HTR-8/SVneo (cell line): ENCODE measurements at regions not wholly inside any gene's neighbourhood (a gene's known extent, or its start where the extent isn't known, plus 50 kb on each side); places are given as distances from the start of the nearest gene placed in this dataset.
"Not testable (repeated sequence)": the region's sequence is repeated elsewhere in the genome, so short reads cannot be mapped to it uniquely, and the experiment has no call there.

Experiments
- DNase-seq: peaks from one replicate; pipeline ENCODE4 v3.0.0; 2011; ENCODE audit warnings: low spot score, mixed read lengths; ENCODE audit not compliant: insufficient read length
- FAIRE-seq: peaks from 2 replicates; lab custom pipeline; 2011; peaks lifted over from hg19 to GRCh38; lab: Jason Lieb, UNC

DNA sequence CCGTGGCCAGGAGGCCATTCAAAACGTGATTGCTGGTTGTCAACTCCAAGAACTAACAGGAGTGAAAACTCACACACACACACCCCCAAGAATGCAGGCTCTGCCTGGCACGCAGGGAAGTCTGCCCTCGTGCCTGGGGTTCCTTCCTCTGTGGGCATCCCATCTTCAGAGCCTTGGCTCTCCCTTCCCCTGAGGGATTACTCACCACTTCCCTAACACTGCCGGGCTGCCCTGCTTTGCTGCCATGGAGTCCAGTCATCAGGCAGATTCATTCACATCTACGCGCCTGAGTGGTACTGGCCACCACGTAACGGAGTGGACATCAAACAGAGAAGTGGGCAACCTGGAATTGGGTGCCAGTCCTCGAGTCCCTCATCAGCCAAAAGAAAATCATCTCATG is 120.7 kb upstream of the TMEM45B start:
- DNase-seq (no peak), FAIRE-seq (no peak)

DNA sequence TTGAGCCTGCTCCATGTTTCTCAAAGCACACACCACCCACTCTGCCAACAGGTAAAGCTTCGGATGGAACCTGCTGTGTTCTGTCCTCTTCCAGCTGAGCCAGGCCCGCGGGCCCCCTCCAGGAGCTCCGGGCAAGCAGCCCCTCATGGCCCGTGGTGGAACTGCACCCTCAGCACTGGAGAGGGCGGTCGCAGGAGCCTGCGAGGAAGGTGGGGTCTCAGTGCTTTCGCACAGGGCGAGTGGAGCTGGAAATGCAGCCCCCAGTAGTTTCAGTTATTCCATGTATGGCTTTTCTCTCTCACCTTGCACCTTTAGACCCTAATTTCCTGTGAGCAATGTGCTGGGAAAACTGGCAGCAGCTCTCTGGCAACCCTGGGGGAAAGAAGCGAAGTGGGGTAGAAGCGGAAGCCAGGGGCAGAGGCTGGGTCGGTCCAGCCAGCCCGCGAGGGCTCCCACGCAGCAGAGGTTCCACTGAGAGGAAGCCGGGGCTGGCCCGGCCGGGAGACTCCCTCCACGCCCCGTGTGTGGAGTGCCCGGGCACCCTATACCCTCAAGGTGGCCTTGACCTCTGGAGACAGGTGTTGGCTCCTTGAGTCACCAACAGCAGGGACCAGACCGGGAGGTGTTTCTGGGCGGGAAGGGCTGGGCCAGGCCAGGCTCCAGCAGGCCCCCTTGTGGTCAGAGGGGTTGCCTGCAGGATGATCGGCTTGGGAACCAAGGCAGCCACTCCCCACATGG is 119.9 kb upstream of the TMEM45B start:
- no peak for DNase-seq
- FAIRE-seq = no peak

DNA sequence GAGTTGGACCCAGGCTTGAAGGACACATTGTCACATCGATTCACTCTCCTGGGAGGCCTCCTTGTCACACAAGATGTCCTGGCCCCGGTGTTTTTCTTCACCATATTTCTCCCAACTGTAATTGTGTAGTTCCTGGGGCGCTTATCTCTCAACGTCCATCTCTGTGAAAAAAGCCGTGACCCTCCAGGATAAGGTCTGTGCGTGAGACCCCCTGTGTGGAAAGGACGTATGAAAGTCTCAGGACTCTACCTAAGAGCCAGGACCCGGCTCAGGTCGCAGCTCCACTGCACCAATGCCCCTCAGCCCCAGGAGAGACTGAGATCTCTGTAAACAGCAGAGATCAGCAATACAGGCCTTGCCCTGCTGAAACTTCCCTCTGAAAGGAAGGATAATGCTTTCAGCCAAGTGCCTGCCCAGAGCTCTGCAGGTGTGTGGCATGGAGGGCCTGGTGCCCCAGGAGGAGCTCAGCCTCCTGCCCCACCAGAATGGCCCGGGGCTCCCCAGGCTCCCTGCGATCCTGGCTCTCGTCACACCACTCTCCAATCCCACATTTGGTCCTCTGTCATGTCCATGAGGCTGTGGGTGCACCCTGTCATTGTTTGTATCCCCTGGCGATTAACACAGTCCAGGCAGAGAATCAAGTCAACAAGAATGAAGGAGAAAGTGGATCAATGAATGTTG is 119.2 kb upstream of the TMEM45B start:
- DNase-seq (no peak), FAIRE-seq (no peak)

DNA sequence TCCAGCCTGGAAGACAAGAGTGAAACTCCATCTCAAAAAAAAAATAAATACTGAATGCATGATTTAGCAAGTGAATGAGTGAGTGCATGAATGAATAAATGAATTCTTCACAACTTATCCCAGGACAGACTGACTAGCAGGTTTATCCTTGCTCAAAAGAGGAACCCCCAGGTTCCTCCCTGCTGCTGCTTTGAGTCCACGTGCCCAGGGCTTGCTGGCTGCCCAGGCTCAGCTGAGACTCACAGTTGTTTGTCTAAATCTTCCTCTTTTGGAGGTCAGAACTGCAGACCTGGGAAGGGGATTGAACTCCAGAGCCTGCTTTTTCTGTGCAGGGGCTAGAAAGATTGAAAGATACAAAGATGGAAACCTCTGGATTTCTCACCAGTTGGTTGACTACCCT is 117.4 kb upstream of the TMEM45B start:
- DNase-seq (no peak), FAIRE-seq (no peak)

DNA sequence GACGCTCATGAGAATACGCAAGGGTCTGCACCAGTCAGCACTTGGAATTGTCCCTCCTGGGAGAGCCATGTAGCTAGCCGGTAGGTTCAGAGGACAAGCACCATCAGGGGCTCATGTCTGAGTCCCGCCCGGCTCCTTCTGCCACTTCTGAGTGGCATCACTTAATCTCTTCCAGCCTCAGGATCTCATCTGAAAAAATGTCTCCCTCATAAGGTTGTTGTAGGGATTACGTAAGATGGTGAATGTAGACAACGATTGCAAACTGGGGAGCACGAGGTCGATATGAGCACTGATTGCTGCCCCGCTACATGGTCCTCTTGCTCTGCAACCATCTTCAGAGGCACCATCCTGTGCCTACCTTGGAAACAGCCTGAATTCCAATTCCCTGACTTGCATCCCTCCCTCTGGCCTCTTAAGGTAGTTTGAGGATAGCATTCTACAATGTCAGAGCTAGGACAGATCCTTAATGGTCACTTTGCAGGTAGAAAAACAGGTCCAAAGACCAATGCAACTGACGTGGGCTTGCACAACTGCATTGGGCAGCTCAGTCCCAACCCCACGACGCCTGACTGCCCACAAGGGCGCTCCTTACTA is 115.8 kb upstream of the TMEM45B start:
- DNase-seq (no peak), FAIRE-seq (no peak)

DNA sequence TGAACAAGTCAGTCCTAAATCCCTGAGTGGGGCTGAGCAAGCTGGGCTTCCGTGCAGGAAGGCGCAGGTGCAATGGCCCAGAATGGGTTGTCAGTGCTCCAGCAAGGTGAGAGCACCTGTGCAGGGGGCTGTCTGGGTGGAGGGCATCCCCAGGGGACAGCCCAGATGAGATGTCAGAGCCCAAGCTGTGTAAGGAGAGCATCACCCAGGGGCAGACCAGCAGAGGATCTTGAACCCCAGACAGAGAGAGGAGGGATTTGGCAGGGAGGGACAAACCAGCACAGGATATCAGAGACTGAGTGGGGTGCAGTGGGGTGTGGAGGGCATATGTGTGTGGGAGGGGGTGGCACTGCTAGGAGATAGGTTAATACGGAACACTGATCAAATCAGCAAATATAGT is 114.9 kb upstream of the TMEM45B start:
- FAIRE-seq = no peak
- DNase-seq = no peak

DNA sequence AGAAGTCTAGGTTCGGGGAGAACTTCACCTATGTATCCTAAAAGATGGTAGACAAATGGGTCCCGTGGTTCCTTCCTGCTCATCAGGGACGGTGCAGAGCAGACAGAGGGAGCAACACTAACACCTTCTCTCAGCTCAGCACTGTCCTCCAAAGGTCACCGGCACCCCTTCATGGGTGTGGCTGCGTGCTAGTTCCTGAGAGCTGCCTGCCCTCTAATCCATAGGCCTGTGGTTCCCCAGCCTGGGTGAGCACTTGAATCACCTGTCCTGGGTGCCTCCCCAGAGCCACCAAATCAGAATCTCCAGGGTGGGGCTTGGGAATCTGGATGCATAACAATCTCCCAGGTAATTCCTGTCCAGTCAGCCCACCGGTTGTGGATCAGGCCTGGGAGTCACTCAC is 113.9 kb upstream of the TMEM45B start:
- DNase-seq = no peak
- FAIRE-seq = no peak

DNA sequence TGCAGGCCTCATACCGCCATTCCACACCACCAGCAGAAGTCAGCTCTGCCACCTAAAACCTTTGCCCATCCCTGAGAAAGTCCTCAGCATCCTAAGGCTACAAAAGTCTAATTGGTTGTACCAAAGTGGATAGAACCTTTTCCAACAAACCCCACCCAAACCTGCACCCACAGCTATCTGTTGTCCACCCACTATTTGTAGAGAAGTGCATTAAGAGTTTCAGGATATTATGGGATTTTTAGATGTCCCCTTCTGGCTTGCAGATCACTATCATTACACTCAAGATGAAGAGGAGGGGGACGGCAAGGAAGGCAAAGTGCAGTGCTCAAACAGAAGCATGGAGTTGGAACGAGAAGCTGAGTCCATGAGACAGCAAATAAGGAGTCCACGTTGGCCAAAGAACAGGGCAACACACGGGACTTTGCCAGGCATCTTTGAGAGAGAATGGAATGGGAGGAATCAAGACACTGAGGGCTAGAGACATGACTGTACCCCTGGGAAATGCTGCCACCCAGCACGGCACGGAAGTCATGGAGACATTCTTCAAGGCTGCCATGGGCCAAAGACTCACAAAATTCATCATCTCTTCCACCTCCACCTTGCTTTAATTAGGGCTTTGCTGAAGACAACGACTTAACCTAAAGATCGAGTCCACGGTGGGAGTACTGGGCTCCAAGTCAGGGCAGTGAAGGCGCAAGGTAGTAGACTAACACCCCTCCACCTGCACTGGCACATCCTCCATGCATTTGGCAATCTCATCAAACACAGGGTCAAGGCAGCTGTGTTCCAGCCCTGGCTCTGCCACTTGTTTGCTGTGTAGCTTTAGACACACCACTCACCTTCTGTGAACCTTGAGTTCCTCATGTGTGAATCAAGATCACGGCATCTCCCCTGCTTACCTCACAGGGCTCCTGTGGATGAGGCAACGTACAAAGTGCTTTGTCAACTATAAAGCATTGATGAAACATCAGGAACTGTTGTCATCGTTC is 112.9 kb upstream of the TMEM45B start:
- DNase-seq (no peak), FAIRE-seq (no peak)

DNA sequence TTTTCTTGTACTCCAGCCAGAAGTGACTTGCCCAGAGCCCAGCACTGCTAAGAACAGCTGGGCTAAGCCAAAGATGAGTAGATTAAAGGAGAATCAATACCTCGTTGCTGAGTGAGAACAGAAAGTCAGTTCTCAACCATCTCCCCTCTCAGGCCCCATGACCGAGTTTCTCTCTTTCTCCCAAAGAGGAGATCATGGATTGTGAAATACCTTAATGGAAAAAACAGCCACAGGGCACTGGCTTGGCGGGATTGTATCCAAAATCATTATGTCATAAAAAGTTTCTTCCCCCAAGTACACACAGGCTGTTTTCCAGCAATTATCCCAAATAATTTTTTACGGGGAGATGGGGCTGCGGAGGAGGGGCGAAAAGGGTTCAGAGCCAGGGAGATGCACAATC is 111.8 kb upstream of the TMEM45B start:
- no peak for FAIRE-seq
- no peak for DNase-seq

DNA sequence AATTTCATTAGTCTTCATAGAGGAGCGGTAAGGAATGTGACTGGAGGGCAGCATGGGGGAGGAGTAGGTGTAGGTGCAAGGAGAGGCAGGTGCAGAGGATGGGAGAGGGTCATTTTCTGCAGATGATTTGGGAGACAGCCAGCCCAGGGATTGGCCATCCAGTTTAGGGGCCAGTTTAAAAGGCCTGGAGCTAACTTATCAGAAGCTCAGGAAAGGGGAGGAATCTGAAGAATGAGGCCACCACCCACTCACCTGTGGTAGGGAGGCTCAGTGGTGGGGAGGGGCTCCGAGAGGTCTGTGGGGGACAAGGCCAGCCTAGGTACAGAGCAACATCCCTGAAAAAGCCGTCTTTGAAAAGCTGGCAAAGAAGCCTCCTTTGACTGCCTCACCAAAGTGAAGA is 110.8 kb upstream of the TMEM45B start:
- DNase-seq (no peak), FAIRE-seq (no peak)

DNA sequence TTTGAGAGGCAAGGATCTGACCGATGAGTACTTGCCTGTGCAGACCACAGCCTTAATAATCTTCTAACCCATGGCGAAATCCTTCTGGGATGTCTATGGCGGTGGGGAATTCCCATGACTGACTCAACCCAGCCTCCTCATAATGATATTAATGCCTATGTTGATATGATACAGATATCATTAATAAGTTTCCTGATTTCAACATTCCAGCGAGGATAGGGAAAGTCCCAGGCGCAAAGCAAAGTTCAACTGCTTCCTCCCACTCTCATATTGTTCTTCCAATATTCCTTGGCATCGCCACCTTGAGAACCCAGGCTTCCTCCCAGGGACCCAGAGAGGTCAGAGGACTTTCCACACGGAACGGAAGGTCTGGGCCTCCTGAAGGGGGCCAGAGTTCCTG is 110.3 kb upstream of the TMEM45B start:
- FAIRE-seq = no peak
- DNase-seq = no peak

DNA sequence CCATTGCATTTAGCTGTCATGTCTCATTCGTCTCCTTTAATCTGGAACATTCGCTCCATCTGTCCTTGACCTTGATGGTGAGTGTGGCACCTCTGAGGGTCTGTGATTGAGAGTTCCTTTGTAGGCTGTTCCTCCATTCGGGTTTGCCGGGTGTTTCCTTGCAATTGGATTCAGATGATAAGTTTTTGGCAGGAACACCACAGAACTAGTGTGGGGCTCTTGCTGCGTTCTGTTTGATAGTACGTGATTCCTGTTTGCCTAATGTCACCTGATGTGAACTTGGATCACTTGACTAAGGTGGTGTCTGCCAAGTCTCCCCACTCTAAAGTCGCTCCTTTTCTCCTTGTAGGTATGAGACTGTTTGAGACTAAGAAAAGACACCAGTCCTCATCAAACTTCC is 109.7 kb upstream of the TMEM45B start:
- FAIRE-seq = no peak

DNA sequence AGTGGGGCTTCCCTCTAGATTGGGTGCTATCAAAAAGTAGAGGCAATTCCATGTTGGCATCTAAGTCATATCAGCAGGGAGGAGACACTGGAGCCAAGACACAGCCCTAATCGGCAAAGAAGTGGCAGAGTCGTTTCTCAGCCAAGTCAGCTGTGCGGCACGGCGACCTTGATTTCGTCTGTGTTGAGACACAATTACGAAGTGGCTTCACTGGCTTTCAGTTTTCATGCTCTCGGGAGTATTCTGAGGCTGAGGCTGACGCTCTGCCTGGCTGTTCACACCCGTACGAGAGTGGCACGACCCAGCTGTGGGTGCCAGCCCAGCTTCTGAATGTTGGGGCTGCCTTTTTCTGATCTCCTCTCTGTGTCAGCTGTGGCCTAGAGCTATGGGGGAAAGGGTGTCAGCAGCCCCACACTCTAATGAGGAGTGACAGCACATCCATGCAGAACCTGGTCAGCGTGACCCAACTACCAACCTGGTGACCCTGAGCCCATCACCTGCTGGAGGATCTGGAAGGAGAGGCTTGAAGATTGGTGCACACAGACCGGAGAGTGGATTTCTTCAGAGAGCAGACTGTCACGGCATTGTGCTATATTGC is 105.7 kb upstream of the TMEM45B start:
- no peak for FAIRE-seq

More for the DNA sequence above, 109.7 kb upstream of the TMEM45B start:
- DNase-seq = no peak

DNA sequence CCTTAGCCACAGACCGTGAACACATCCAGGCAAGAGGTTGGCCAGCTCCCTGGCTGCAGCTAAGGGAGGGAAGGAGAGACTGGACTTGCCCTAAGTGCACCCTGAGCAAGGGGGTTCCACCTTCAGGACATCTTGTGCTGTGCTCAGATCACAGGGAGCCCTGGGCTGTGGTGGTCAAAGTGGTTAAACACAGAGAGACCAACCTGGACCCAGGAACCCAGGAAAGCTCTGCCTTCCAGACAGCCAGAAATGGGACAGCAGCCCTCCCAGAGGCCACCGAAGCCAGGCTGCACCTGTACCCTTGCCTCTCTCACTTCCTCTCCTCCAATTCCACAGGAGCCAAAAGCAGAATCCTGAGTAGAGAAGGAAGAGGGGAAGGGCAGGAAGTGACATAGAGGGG is 105.2 kb upstream of the TMEM45B start:
- DNase-seq (no peak), FAIRE-seq (no peak)

More for the DNA sequence above, 105.7 kb upstream of the TMEM45B start:
- DNase-seq = no peak

DNA sequence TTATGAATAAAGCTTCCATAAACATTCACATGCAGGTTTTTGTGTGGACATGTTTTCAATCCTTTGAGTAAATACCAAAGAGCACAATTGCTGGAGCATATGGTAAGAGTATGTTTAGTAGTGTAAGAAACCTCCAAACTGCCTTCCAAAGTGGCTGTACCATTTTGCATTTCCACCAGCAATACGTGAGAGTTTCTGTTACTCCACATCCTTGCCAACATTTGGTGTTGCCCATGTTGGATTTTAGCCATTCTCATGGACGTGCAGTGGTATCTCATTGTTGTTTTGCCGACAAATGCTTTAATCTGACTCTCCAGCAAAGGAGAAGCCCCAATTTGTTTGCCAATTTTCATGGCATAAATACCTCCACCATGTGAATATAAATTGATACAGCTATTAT is 103.9 kb upstream of the TMEM45B start:
- no peak for DNase-seq
- FAIRE-seq = no peak

DNA sequence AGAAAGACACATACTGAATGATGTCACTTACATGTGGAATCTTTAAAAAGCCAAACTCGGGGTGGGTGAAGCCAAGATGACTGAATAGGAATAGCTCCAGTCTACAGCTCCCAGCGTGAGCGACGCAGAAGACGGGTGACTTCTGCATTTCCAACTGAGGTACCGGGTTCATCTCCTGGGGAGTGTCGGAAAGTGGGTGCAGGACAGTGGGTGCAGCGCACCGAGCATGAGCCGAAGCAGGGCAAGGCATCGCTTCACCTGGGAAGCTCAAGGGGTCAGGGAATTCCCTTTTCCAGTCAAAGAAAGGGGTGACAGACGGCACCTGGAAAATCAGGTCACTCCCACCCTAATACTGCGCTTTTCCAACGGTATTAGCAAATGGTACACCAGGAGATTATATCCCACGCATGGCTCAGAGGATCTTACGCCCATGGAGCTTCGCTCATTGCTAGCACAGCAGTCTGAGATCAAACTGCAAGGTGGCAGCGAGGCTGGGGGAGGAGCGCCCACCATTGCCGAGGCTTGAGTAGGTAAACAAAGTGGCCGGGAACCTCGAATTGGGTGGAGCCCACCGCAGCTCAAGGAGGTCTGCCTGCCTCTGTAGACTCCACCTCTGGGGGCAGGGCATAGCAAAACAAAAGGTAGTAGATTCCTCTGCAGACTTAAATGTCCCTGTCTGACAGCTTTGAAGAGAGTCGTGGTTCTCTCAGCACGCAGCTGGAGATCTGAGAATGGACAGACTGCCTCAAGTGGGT is 103.0 kb upstream of the TMEM45B start:
- not testable (repeated sequence) for DNase-seq, FAIRE-seq

DNA sequence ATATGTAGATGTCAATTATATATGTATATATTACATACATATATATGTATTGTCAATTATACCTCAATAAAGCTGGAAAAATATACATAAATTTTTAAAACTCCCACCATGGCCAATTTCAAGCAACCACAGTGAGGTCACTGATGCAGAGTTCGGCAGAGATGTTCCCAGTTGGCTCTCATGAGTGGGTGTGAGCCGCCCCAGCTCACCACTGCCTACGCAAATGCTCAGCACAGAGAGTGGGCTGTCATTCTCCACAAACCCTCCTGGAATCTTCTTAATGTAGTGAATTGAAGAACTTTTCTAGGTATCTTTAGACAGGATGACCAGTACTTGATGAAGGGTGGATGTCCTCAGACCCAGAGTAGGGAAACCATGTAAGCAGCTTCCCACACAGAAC is 96.6 kb upstream of the TMEM45B start:
- DNase-seq (no peak), FAIRE-seq (no peak)

DNA sequence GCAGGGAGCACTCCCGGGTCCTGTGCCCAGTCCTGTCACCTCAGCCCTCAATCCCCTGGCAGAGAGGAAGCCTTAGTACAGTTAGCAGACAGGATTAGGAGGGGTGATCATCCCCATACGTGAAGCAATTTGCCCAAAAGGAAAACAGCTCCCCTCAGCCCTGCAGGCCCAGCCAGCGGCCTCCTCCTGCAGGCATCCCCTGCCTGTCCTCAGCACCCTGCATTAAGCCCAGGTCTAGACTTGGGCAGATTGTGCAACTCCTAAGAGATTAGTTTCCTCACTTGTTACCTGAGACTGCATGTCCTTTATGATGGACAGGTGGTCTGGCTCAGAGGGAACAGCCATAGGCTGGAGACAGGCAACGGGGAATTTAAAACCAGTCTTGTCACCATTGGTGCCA is 95.5 kb upstream of the TMEM45B start:
- DNase-seq (no peak), FAIRE-seq (no peak)

DNA sequence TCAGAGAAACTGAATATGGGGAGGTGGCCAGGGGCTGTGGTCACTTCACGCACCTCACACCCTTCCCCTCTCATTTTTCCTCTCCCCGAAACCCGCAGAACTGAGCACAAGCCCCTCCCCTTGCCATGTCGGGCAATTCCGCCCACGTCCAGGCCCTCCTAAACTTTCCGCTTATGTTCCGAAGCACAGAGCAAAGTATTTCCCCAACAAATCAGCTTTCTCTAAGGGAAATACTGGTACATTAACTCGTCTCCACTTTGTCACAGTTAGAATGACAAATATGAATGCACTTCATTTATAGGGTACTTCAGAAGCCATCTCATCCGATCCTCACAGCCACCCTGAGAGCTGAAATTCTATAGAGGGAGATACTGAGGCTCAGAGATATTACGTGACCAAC is 94.7 kb upstream of the TMEM45B start:
- FAIRE-seq (no peak), DNase-seq (no peak)
